Mesenchymal stem cell (in vitro differentiated cells and primary cell): ENCODE measurements at regions not wholly inside any gene's neighbourhood (a gene's known extent, or its start where the extent isn't known, plus 50 kb on each side); places are given as distances from the start of the nearest gene placed in this dataset.

Source experiments
- DNase-seq: peaks from one replicate; pipeline ENCODE4 v3.0.0-alpha.2; 2013
- H2AFZ ChIP-seq: one replicate; pipeline ENCODE4 v1.6.1; 2013; ENCODE audit warnings: low read depth, mild to moderate bottlenecking, control low read depth, inconsistent platforms, low read length, moderate library complexity
- H2AK5ac ChIP-seq: 2 replicates; pipeline ENCODE4 v1.6.1; 2013; ENCODE audit warnings: low read length, moderate library complexity, mild to moderate bottlenecking, inconsistent platforms; ENCODE audit not compliant: severe bottlenecking
- H2BK120ac ChIP-seq: one replicate; pipeline ENCODE4 v1.6.1; 2013; ENCODE audit warnings: low read depth, mild to moderate bottlenecking, inconsistent platforms, low read length, moderate library complexity
- H2BK12ac ChIP-seq, 2 experiments: one replicate each; pipeline ENCODE4 v1.6.1; 2013; ENCODE audit warnings: inconsistent platforms in 2 of 2, low read length in 2 of 2, mild to moderate bottlenecking in 2 of 2, moderate library complexity in 2 of 2, control low read depth in 1 of 2
- H2BK15ac ChIP-seq: one replicate; pipeline ENCODE4 v1.6.1; 2013; ENCODE audit warnings: mild to moderate bottlenecking, low read depth, inconsistent platforms; ENCODE audit not compliant: poor library complexity, severe bottlenecking
- H2BK5ac ChIP-seq: 2 replicates; pipeline ENCODE4 v1.6.1; 2013; ENCODE audit warnings: low read depth, mild to moderate bottlenecking, low read length, control low read depth, inconsistent platforms; ENCODE audit not compliant: poor library complexity, severe bottlenecking
- H3K14ac ChIP-seq, 2 experiments: one replicate each; pipeline ENCODE4 v1.6.1; 2013; ENCODE audit warnings: inconsistent platforms in 2 of 2, low read length in 2 of 2, control low read depth in 1 of 2, mild to moderate bottlenecking in 1 of 2, moderate library complexity in 1 of 2
- H3K18ac ChIP-seq, 2 experiments: one replicate each; pipeline ENCODE4 v1.6.1; 2013; ENCODE audit warnings: inconsistent platforms in 2 of 2, low read length in 2 of 2, control low read depth in 1 of 2, low read depth in 1 of 2, mild to moderate bottlenecking in 1 of 2
- H3K23ac ChIP-seq, 2 experiments: one replicate each; pipeline ENCODE4 v1.6.1; 2013; ENCODE audit warnings: inconsistent platforms in 2 of 2, low read length in 2 of 2, mild to moderate bottlenecking in 2 of 2, moderate library complexity in 2 of 2, control low read depth in 1 of 2
- H3K27ac ChIP-seq: 2 replicates; pipeline ENCODE4 v1.5.1; 2013; ENCODE audit warnings: mild to moderate bottlenecking, moderate library complexity, low read length, control low read depth, inconsistent platforms; ENCODE audit not compliant: poor library complexity, severe bottlenecking
- H3K27me3 ChIP-seq, 2 experiments: 2 replicates each; pipeline versions ENCODE4 v1.6.1 to v1.7.0; 2013; ENCODE audit warnings: low read length in 2 of 2, mild to moderate bottlenecking in 2 of 2, moderate library complexity in 2 of 2, control low read depth in 1 of 2, inconsistent platforms in 1 of 2; ENCODE audit not compliant: control insufficient read depth in 1 of 2, insufficient read depth in 1 of 2
- H3K36me3 ChIP-seq, 2 experiments: 2 replicates each; pipeline versions ENCODE4 v1.6.1 to v1.7.0; 2013; ENCODE audit warnings: low read length in 2 of 2, control low read depth in 1 of 2, inconsistent platforms in 1 of 2, low read depth in 1 of 2, mild to moderate bottlenecking in 1 of 2; ENCODE audit not compliant: insufficient read depth in 2 of 2, control insufficient read depth in 1 of 2
- H3K4ac ChIP-seq, 2 experiments: one replicate each; pipeline ENCODE4 v1.6.1; 2013; ENCODE audit warnings: inconsistent platforms in 2 of 2, low read length in 2 of 2, mild to moderate bottlenecking in 2 of 2, moderate library complexity in 2 of 2, control low read depth in 1 of 2, low read depth in 1 of 2
- H3K4me1 ChIP-seq: 2 replicates; pipeline ENCODE4 v1.6.1; 2013; ENCODE audit warnings: low read depth, low read length, control low read depth; ENCODE audit not compliant: control insufficient read depth, insufficient read depth
- H3K4me2 ChIP-seq: 2 replicates; pipeline ENCODE4 v1.6.1; 2013; ENCODE audit warnings: low read length, mild to moderate bottlenecking, inconsistent platforms; ENCODE audit not compliant: poor library complexity, severe bottlenecking
- H3K4me3 ChIP-seq, 2 experiments: 2 replicates each; pipeline versions ENCODE4 v1.5.1 to v1.7.0; 2013; ENCODE audit warnings: low read length in 2 of 2, mild to moderate bottlenecking in 2 of 2, control low read depth in 1 of 2, low read depth in 1 of 2; ENCODE audit not compliant: insufficient read depth in 1 of 2
- H3K79me1 ChIP-seq: replicated peaks from 2 replicates; pipeline ENCODE4 v1.6.1; 2013; ENCODE audit warnings: mild to moderate bottlenecking, control low read depth, low read length, inconsistent platforms; ENCODE audit not compliant: poor library complexity, severe bottlenecking
- H3K9ac ChIP-seq: 2 replicates; pipeline ENCODE4 v1.7.0; 2013; ENCODE audit warnings: mild to moderate bottlenecking, low read length, moderate library complexity
- H3K9me3 ChIP-seq: 2 replicates; pipeline ENCODE4 v1.7.0; 2013; ENCODE audit warnings: mild to moderate bottlenecking, low read length; ENCODE audit not compliant: control insufficient read depth
- H4K8ac ChIP-seq: one replicate; pipeline ENCODE4 v1.6.1; 2013; ENCODE audit warnings: inconsistent platforms, mild to moderate bottlenecking, low read length, moderate library complexity
- H4K91ac ChIP-seq: one replicate; pipeline ENCODE4 v1.6.1; 2013; ENCODE audit warnings: mild to moderate bottlenecking, low read length, inconsistent platforms
- WGBS: methylation state at CpG from one replicate; pipeline ENCODE4 v1.1.7; 2013; ENCODE audit warnings: mixed read lengths; 5-methylcytosine and 5-hydroxymethylcytosine counted together

- Histone ChIP-seq H3K27me3 (no peaks in the 10 kb centered on the region), H3K4ac (no peak overlapping the region), H3K14ac (no peak overlapping the region), H3K18ac (no peak overlapping the region), H3K36me3 (no peaks in the 10 kb centered on the region), H4K8ac (no peak overlapping the region), H3K9ac (no peak overlapping the region), H3K23ac (no peak overlapping the region), H2BK120ac (no peak overlapping the region), H2BK5ac (no peak overlapping the region), H2AFZ (no peak overlapping the region), H3K4me1 (no peaks in the 10 kb centered on the region), H3K9me3 (no peaks in the 10 kb centered on the region), H3K27ac (no peak overlapping the region), H2BK15ac (no peak overlapping the region), H3K4me2 (no peak overlapping the region), H3K79me1 (no peaks in the 10 kb centered on the region), H4K91ac (no peak overlapping the region), H3K4me3 (no peak overlapping the region), H2AK5ac (no peak overlapping the region), H2BK12ac (no peak overlapping the region)
- WGBS = no CpG with 5 or more reads among the region's 1 CpG
- DNase-seq = no peak
These were observed 339.1 kb downstream of the TSN start for GRCh38 chr2:122094557-122094956.

- no peak overlapping the region for H4K91ac ChIP-seq
- no peak overlapping the region for H2BK12ac ChIP-seq
- 81% methylated on average over 2 of the region's 2 CpGs for WGBS
- no peak overlapping the region for H3K4ac ChIP-seq
- no peak overlapping the region for H2BK5ac ChIP-seq
- H2BK120ac ChIP-seq = no peak overlapping the region
- H2BK15ac ChIP-seq = no peak overlapping the region
- H3K18ac ChIP-seq = no peak overlapping the region
- no peak overlapping the region for H3K27ac ChIP-seq
- H3K9me3 ChIP-seq = no peaks in the 10 kb centered on the region
- no peaks in the 10 kb centered on the region for H3K4me1 ChIP-seq
- no peak overlapping the region for H3K14ac ChIP-seq
- no peak overlapping the region for H2AFZ ChIP-seq
- H3K4me2 ChIP-seq = no peak overlapping the region
- H3K27me3 ChIP-seq = no peaks in the 10 kb centered on the region
- H3K36me3 ChIP-seq = no peaks in the 10 kb centered on the region
- H3K4me3 ChIP-seq = no peak overlapping the region
- no peak for DNase-seq
- H4K8ac ChIP-seq = no peak overlapping the region
- H2AK5ac ChIP-seq = no peak overlapping the region
- H3K9ac ChIP-seq = no peak overlapping the region
- no peak overlapping the region for H3K23ac ChIP-seq
- H3K79me1 ChIP-seq = no peaks in the 10 kb centered on the region
These were observed 341.3 kb downstream of the TSN start for GRCh38 chr2:122096761-122097160.

GRCh38 chr2:122098306-122098705 lies 342.9 kb downstream of the TSN start:
- Histone ChIP-seq H3K9me3 (no peaks in the 10 kb centered on the region), H3K9ac (no peak overlapping the region), H3K79me1 (no peaks in the 10 kb centered on the region), H2BK5ac (no peak overlapping the region), H2AFZ (no peak overlapping the region), H4K91ac (no peak overlapping the region), H3K4me3 (no peak overlapping the region), H3K4ac (no peak overlapping the region), H4K8ac (no peak overlapping the region), H3K14ac (no peak overlapping the region), H2AK5ac (no peak overlapping the region), H3K27ac (no peak overlapping the region), H2BK12ac (no peak overlapping the region), H3K4me1 (no peaks in the 10 kb centered on the region), H3K23ac (no peak overlapping the region), H3K4me2 (no peak overlapping the region), H3K36me3 (no peaks in the 10 kb centered on the region), H3K18ac (no peak overlapping the region), H2BK120ac (no peak overlapping the region), H2BK15ac (no peak overlapping the region), H3K27me3 (no peaks in the 10 kb centered on the region)
- no peak for DNase-seq
- 74% methylated on average over 1 of the region's 1 CpG for WGBS

- no peak overlapping the region for H3K4ac ChIP-seq
- H3K27me3 ChIP-seq = no peaks in the 10 kb centered on the region
- H3K9me3 ChIP-seq = no peaks in the 10 kb centered on the region
- H2BK120ac ChIP-seq = no peak overlapping the region
- no peak overlapping the region for H3K14ac ChIP-seq
- H3K18ac ChIP-seq = no peak overlapping the region
- no peak overlapping the region for H2AFZ ChIP-seq
- no peak overlapping the region for H2BK12ac ChIP-seq
- no peak overlapping the region for H4K8ac ChIP-seq
- no peak overlapping the region for H2BK5ac ChIP-seq
- H3K23ac ChIP-seq = no peak overlapping the region
- H3K9ac ChIP-seq = no peak overlapping the region
- WGBS = 30% methylated on average over 2 of the region's 2 CpGs
- H3K79me1 ChIP-seq = no peaks in the 10 kb centered on the region
- H3K27ac ChIP-seq = no peak overlapping the region
- no peak overlapping the region for H2AK5ac ChIP-seq
- H3K36me3 ChIP-seq = no peaks in the 10 kb centered on the region
- no peak overlapping the region for H3K4me2 ChIP-seq
- H3K4me3 ChIP-seq = no peak overlapping the region
- no peaks in the 10 kb centered on the region for H3K4me1 ChIP-seq
- no peak overlapping the region for H4K91ac ChIP-seq
- no peak for DNase-seq
- H2BK15ac ChIP-seq = no peak overlapping the region
These were observed 344.9 kb downstream of the TSN start for GRCh38 chr2:122100346-122100745.
